ENCODE measurements at regions not wholly inside any gene's neighbourhood (a gene's known extent, or its start where the extent isn't known, plus 50 kb on each side); places are given as distances from the start of the nearest gene placed in this dataset.

DNA sequence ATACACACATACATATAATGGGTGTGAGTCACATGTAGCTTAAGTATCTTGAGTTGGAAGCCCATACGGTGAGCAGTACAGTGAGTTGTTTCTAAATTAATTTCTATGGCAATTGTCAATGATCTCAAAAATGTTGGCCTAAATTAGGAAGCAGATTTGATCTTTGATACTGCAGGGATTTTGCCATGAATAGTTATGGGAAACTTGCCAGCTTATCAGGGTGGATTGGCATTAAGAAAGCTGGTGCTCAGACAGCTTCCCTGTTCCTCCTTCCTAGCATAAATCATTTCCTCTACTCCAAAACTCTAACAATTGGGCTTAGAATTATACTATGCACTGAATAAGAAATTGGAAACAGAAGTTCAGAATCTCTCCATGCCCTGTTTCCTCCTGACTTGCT is 150.9 kb upstream of the FRMD6 start:
- no peaks in the 10 kb centered on the region for H3K79me2 ChIP-seq (ENCODE audit: insufficient read depth)
- H3K9me2 ChIP-seq: no peaks in the 10 kb centered on the region
- no peak overlapping the region for H3K9ac ChIP-seq
- H3K9me3 ChIP-seq: no peaks in the 10 kb centered on the region
- H4K20me1 ChIP-seq (ENCODE audit: insufficient read depth): no peaks in the 10 kb centered on the region
- peaks cover 0 to 4% of the 10 kb centered on the region in 2 experiments; a peak in 1 of 4 replicates for H3K4me1 ChIP-seq (ENCODE audit: control insufficient read depth in 1 of 2, insufficient read depth in 2 of 2, low read depth in 1 of 2, low read length in 1 of 2)
- H3K36me3 ChIP-seq (replicated peaks in 1 of 2; ENCODE audit: control insufficient read depth in 1 of 2, insufficient read depth in 2 of 2, low read length in 1 of 2): peaks cover 0 to 6% of the 10 kb centered on the region in 2 experiments
- TF ChIP-seq, protein P1, sequence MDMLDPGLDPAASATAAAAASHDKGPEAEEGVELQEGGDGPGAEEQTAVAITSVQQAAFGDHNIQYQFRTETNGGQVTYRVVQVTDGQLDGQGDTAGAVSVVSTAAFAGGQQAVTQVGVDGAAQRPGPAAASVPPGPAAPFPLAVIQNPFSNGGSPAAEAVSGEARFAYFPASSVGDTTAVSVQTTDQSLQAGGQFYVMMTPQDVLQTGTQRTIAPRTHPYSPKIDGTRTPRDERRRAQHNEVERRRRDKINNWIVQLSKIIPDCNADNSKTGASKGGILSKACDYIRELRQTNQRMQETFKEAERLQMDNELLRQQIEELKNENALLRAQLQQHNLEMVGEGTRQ (IDR thresholded peaks at IDR 0.05; ENCODE audit: borderline replicate concordance, low read depth, low read length): no peak
- TF ChIP-seq MXI1 (IDR thresholded peaks at IDR 0.05; ENCODE audit: low read depth, low read length): no peak
- 0 out of 4 replicates have a peak overlapping the region, but pooled peaks of 1 of the 2 experiments have one; percentile 5 for H3K27ac ChIP-seq (ENCODE audit: low read depth in 2 of 2, low read length in 1 of 2)
- no peak overlapping the region for H3K4me3 ChIP-seq (ENCODE audit: low read depth in 2 of 2, low read length in 1 of 2)
- 70% methylated on average over 1 of the region's 1 CpG for WGBS (ENCODE audit: low lambda C conversion rate)
- H3K27me3 ChIP-seq (ENCODE audit: insufficient read depth): no peaks in the 10 kb centered on the region
- H2AFZ ChIP-seq (ENCODE audit: low read depth): no peak overlapping the region
- peaks cover 7% of the 10 kb centered on the region for H3F3A ChIP-seq (replicated peaks; ENCODE audit: insufficient read depth)
- POLR2A ChIA-PET: no interaction called here
- H3K4me2 ChIP-seq: no peak overlapping the region
- CTCF ChIA-PET: no interaction called here
- DNase-seq: no peak

DNA sequence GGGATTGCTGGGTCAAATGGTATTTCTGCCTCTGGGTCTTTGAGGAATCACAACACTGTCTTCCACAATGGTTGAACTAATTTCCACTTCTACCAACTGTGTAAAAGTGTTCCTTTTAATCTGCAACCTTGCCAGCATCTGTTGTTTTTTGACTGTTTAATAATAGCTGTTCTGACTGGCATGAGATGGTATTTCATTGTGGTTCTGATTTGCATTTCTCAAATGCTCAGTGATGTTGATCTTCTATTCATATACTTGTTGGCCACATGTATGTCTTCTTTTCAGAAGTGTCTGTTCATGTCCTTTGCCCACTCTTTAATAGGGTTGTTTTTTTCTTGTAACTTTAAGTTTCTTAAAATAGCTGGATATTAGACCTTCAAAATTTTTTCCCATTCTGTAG is 150.0 kb upstream of the FRMD6 start:
- Histone ChIP-seq H3K4me2 (no peak overlapping the region), H3K27me3 (ENCODE audit: insufficient read depth) (no peaks in the 10 kb centered on the region), H4K20me1 (ENCODE audit: insufficient read depth) (no peaks in the 10 kb centered on the region), H3F3A (replicated peaks; ENCODE audit: insufficient read depth) (peaks cover 7% of the 10 kb centered on the region), H3K9me3 (no peaks in the 10 kb centered on the region), H3K4me3 (ENCODE audit: low read depth in 2 of 2, low read length in 1 of 2) (no peak overlapping the region), H3K9ac (no peak overlapping the region), H3K36me3 (replicated peaks in 1 of 2; ENCODE audit: control insufficient read depth in 1 of 2, insufficient read depth in 2 of 2, low read length in 1 of 2) (peaks cover 0 to 6% of the 10 kb centered on the region in 2 experiments), H3K4me1 (ENCODE audit: control insufficient read depth in 1 of 2, insufficient read depth in 2 of 2, low read depth in 1 of 2, low read length in 1 of 2) (peaks cover 0 to 4% of the 10 kb centered on the region in 2 experiments; a peak in 1 of 4 replicates), H3K9me2 (no peaks in the 10 kb centered on the region), H3K27ac (ENCODE audit: low read depth in 2 of 2, low read length in 1 of 2) (no peak overlapping the region), H3K79me2 (ENCODE audit: insufficient read depth) (no peaks in the 10 kb centered on the region), H2AFZ (ENCODE audit: low read depth) (no peak overlapping the region)
- ChIA-PET CTCF (no interaction called here), POLR2A (no interaction called here)
- DNase-seq: no peak
- TF ChIP-seq GABPA (IDR thresholded peaks at IDR 0.05; ENCODE audit: low read depth): no peak
- no peak for TF ChIP-seq MXI1 (IDR thresholded peaks at IDR 0.05; ENCODE audit: low read depth, low read length)
- no peak for TF ChIP-seq YY1 (IDR thresholded peaks at IDR 0.05; ENCODE audit: low read depth)

DNA sequence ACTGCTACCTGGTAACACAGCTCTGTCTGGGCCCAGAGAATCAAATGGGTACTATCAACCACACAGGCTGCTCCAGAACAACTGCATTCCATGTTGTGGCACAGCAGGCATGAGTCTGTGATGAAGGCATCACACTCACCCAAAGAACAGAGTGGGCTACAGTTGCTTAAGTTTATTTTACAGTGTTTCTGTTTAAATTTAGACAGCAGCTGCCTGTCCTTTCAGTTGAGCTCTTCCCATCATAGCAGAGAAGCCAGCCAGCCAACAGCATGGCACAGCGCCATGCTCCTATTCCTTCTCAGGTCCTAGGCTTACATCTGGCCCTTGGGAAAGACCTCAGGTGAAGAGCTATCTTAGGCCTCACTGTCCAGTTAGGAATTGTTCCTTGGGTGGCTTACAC is 147.0 kb upstream of the FRMD6 start:
- no peak for DNase-seq
- no peak overlapping the region for H2AFZ ChIP-seq (ENCODE audit: low read depth)
- peaks cover 21 to 24% of the 10 kb centered on the region in 2 experiments for H3K4me1 ChIP-seq (ENCODE audit: control insufficient read depth in 1 of 2, insufficient read depth in 2 of 2, low read depth in 1 of 2, low read length in 1 of 2)
- H3K79me2 ChIP-seq (ENCODE audit: insufficient read depth): no peaks in the 10 kb centered on the region
- H4K20me1 ChIP-seq (ENCODE audit: insufficient read depth): no peaks in the 10 kb centered on the region
- H3K9me3 ChIP-seq: no peaks in the 10 kb centered on the region
- H3K9me2 ChIP-seq: no peaks in the 10 kb centered on the region
- CTCF ChIA-PET: interaction anchor here (0.9 kb wide), 1 partner anchor 10 kb away, joined by 3 read pairs; no protein-coding TSS in a partner anchor
- no peak overlapping the region for H3K9ac ChIP-seq
- H3K27ac ChIP-seq (ENCODE audit: low read depth in 2 of 2, low read length in 1 of 2): no peak overlapping the region
- H3K36me3 ChIP-seq (replicated peaks in 1 of 2; ENCODE audit: control insufficient read depth in 1 of 2, insufficient read depth in 2 of 2, low read length in 1 of 2): no peaks in the 10 kb centered on the region
- 100% methylated on average over 1 of the region's 1 CpG for WGBS (ENCODE audit: low lambda C conversion rate)
- H3K4me3 ChIP-seq (ENCODE audit: low read depth in 2 of 2, low read length in 1 of 2): no peak overlapping the region
- no peak overlapping the region for H3K4me2 ChIP-seq
- POLR2A ChIA-PET: no interaction called here
- peaks cover 10% of the 10 kb centered on the region for H3F3A ChIP-seq (replicated peaks; ENCODE audit: insufficient read depth)
- H3K27me3 ChIP-seq (ENCODE audit: insufficient read depth): no peaks in the 10 kb centered on the region
- TF ChIP-seq JUND (IDR thresholded peaks at IDR 0.05) (no peak), FOXM1 (IDR thresholded peaks at IDR 0.05; ENCODE audit: low read depth) (no peak), IRF3 (IDR thresholded peaks at IDR 0.05; ENCODE audit: low read depth, low read length) (no peak), RAD21 (IDR thresholded peaks at IDR 0.05; ENCODE audit: low read length) (no peak), TAF1 (IDR thresholded peaks at IDR 0.05; ENCODE audit: borderline replicate concordance, low read depth, low read length) (no peak), RFX5 (IDR thresholded peaks at IDR 0.05; ENCODE audit: low read length) (no peak), SIN3A (IDR thresholded peaks at IDR 0.05; ENCODE audit: borderline replicate concordance, low read depth, low read length) (no peak), MEF2A (IDR thresholded peaks at IDR 0.05; ENCODE audit: borderline replicate concordance, low read depth) (no peak), FOXJ3 (CRISPR knock-in tag; IDR thresholded peaks at IDR 0.05) (no peak), NRF1 (IDR thresholded peaks at IDR 0.05; ENCODE audit: low read depth, low read length) (no peak), SMC3 (IDR thresholded peaks at IDR 0.05; ENCODE audit: low read depth, low read length) (no peak), TEAD4 (IDR thresholded peaks at IDR 0.05; ENCODE audit: borderline replicate concordance, insufficient read depth) (no peak)
- TF ChIP-seq, protein P2, sequence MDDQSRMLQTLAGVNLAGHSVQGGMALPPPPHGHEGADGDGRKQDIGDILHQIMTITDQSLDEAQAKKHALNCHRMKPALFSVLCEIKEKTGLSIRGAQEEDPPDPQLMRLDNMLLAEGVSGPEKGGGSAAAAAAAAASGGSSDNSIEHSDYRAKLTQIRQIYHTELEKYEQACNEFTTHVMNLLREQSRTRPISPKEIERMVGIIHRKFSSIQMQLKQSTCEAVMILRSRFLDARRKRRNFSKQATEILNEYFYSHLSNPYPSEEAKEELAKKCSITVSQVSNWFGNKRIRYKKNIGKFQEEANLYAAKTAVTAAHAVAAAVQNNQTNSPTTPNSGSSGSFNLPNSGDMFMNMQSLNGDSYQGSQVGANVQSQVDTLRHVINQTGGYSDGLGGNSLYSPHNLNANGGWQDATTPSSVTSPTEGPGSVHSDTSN (IDR thresholded peaks at IDR 0.05): no peak
- TF ChIP-seq, protein P3, sequence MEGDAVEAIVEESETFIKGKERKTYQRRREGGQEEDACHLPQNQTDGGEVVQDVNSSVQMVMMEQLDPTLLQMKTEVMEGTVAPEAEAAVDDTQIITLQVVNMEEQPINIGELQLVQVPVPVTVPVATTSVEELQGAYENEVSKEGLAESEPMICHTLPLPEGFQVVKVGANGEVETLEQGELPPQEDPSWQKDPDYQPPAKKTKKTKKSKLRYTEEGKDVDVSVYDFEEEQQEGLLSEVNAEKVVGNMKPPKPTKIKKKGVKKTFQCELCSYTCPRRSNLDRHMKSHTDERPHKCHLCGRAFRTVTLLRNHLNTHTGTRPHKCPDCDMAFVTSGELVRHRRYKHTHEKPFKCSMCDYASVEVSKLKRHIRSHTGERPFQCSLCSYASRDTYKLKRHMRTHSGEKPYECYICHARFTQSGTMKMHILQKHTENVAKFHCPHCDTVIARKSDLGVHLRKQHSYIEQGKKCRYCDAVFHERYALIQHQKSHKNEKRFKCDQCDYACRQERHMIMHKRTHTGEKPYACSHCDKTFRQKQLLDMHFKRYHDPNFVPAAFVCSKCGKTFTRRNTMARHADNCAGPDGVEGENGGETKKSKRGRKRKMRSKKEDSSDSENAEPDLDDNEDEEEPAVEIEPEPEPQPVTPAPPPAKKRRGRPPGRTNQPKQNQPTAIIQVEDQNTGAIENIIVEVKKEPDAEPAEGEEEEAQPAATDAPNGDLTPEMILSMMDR (IDR thresholded peaks at IDR 0.05): no peak
- TF ChIP-seq, protein P1 (IDR thresholded peaks at IDR 0.05; ENCODE audit: borderline replicate concordance, low read depth, low read length): no peak

All from SK-N-SH (cell line).